ENCODE measurements at regions not wholly inside any gene's neighbourhood (a gene's known extent, or its start where the extent isn't known, plus 50 kb on each side); places are given as distances from the start of the nearest gene placed in this dataset.

GRCh38 chr5:7980881-7981280, 111.9 kb downstream of the MTRR start:
- TF ChIP-seq, protein P1, sequence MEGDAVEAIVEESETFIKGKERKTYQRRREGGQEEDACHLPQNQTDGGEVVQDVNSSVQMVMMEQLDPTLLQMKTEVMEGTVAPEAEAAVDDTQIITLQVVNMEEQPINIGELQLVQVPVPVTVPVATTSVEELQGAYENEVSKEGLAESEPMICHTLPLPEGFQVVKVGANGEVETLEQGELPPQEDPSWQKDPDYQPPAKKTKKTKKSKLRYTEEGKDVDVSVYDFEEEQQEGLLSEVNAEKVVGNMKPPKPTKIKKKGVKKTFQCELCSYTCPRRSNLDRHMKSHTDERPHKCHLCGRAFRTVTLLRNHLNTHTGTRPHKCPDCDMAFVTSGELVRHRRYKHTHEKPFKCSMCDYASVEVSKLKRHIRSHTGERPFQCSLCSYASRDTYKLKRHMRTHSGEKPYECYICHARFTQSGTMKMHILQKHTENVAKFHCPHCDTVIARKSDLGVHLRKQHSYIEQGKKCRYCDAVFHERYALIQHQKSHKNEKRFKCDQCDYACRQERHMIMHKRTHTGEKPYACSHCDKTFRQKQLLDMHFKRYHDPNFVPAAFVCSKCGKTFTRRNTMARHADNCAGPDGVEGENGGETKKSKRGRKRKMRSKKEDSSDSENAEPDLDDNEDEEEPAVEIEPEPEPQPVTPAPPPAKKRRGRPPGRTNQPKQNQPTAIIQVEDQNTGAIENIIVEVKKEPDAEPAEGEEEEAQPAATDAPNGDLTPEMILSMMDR (IDR thresholded peaks at IDR 0.05) = no peak
- TF ChIP-seq POLR2A (IDR thresholded peaks at IDR 0.05) = no peak

Measured in heart left ventricle (tissue), 13 donors.